ENCODE measurements at regions not wholly inside any gene's neighbourhood (a gene's known extent, or its start where the extent isn't known, plus 50 kb on each side); places are given as distances from the start of the nearest gene placed in this dataset.

DNA sequence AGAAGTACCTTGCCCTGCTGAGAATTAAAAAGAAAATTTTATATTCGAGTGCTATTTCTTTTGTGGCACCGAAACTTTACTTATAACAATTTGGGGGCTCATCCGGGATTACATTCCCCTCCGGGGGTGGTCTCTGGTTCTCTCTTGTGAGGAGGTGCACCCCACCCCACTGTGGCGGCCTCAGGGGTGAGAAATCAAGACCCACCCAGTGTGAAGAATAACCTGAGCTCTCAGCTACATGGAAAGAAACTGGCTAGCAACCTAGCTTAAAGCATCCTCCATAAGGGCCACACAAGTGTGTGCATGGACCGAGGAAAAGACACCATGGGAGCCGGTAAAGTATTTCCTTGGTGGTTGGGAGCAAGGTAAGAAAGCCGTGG lies 50.9 kb upstream of the ANKRD10 start (continued):
- TF ChIP-seq, protein P1, sequence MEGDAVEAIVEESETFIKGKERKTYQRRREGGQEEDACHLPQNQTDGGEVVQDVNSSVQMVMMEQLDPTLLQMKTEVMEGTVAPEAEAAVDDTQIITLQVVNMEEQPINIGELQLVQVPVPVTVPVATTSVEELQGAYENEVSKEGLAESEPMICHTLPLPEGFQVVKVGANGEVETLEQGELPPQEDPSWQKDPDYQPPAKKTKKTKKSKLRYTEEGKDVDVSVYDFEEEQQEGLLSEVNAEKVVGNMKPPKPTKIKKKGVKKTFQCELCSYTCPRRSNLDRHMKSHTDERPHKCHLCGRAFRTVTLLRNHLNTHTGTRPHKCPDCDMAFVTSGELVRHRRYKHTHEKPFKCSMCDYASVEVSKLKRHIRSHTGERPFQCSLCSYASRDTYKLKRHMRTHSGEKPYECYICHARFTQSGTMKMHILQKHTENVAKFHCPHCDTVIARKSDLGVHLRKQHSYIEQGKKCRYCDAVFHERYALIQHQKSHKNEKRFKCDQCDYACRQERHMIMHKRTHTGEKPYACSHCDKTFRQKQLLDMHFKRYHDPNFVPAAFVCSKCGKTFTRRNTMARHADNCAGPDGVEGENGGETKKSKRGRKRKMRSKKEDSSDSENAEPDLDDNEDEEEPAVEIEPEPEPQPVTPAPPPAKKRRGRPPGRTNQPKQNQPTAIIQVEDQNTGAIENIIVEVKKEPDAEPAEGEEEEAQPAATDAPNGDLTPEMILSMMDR (conservative IDR thresholded peaks at IDR 0.05; ENCODE audit: low read depth in 2 of 2), result no peak
- no peak for TF ChIP-seq EZH2 (IDR thresholded peaks at IDR 0.05; ENCODE audit: low read depth, unreplicated experiment)
- TF ChIP-seq POLR2AphosphoS5 (IDR thresholded peaks at IDR 0.05; ENCODE audit: low read depth), result no peak
- no peak for TF ChIP-seq JUNB (IDR thresholded peaks at IDR 0.05; ENCODE audit: unreplicated experiment)

DNA sequence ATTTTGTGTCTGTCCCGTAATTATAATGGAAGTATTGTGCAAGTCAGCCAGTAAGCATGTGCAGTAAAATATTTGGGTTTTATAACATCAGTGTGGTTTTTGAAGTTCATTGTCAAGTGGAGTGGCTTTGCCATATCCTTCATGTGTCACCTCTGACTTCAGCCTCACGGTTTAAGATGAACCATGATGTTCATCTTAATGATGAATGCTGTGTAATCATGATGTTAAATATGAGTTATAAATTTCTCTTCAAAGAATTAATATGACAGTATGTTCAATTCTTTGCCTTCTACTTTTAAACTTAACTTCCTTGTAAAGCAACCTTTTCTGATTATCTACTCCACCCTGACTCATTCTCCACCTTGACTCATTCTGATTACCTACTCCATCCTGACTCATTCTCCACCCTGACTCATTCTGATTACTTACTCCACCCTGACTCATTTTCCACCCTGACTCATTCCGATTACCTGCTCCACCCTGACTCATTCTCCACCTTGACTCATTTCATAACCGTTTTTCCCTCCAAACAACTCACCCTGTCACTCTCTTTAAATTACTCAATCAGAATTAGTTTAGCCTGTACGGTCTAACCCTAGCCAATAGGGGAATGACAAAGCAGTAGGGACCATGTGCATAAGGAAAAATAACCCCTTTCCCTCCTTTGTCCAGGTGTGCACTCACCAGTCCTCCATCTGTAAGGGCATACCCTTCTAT lies 50.3 kb upstream of the ANKRD10 start:
- H3K4me3 ChIP-seq, result no peak overlapping the region
- TF ChIP-seq, protein P1 (conservative IDR thresholded peaks at IDR 0.05; ENCODE audit: low read depth in 2 of 2), result no peak
- TF ChIP-seq EZH2phosphoT487 (IDR thresholded peaks at IDR 0.05; ENCODE audit: unreplicated experiment) (no peak), JUNB (IDR thresholded peaks at IDR 0.05; ENCODE audit: unreplicated experiment) (no peak)
- TF ChIP-seq, protein P2, sequence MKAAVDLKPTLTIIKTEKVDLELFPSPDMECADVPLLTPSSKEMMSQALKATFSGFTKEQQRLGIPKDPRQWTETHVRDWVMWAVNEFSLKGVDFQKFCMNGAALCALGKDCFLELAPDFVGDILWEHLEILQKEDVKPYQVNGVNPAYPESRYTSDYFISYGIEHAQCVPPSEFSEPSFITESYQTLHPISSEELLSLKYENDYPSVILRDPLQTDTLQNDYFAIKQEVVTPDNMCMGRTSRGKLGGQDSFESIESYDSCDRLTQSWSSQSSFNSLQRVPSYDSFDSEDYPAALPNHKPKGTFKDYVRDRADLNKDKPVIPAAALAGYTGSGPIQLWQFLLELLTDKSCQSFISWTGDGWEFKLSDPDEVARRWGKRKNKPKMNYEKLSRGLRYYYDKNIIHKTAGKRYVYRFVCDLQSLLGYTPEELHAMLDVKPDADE (IDR thresholded peaks at IDR 0.05), result no peak
- no peak overlapping the region for H3K4me2 ChIP-seq
- H3K9me2 ChIP-seq (ENCODE audit: insufficient read depth), result peaks cover 4% of the 10 kb centered on the region; the same call in 1 of the 2 replicates
- no peaks in the 10 kb centered on the region for H3K4me1 ChIP-seq (ENCODE audit: insufficient read depth)
- DNase-seq (ENCODE audit: low spot score) (no peak), ATAC-seq (no peak)
- H3K27me3 ChIP-seq (ENCODE audit: insufficient read depth), result no peaks in the 10 kb centered on the region
- peaks cover 3% of the 10 kb centered on the region for H3K27me3 Mint-ChIP-seq (ENCODE audit: insufficient read depth, low read depth, poor library complexity)
- no peaks in the 10 kb centered on the region for H3F3A ChIP-seq (replicated peaks; ENCODE audit: low read depth)
- no peaks in the 10 kb centered on the region for H3K4me1 Mint-ChIP-seq
- H4K20me1 ChIP-seq (replicated peaks; ENCODE audit: insufficient read depth), result no peaks in the 10 kb centered on the region
- H2AFZ ChIP-seq, result no peak overlapping the region
- no peaks in the 10 kb centered on the region for H3K79me2 ChIP-seq (replicated peaks; ENCODE audit: insufficient read depth)
- peaks cover 67% of the 10 kb centered on the region for H3K9me3 Mint-ChIP-seq
- H3K27ac ChIP-seq (ENCODE audit: low read depth), result no peak overlapping the region
- peaks cover 37% of the 10 kb centered on the region for H3K36me3 Mint-ChIP-seq (ENCODE audit: low read depth)
- no peak overlapping the region for H3K4me3 Mint-ChIP-seq
- H3K27ac Mint-ChIP-seq, result no peak overlapping the region
- peaks cover 17% of the 10 kb centered on the region; the same call in 1 of the 2 replicates for H3K36me3 ChIP-seq (ENCODE audit: insufficient read depth)

Data from GM23338 (cell line).